Neural cell (in vitro differentiated cells): ENCODE measurements at regions not wholly inside any gene's neighbourhood (a gene's known extent, or its start where the extent isn't known, plus 50 kb on each side); places are given as distances from the start of the nearest gene placed in this dataset.

Experiments
- EP300 ChIP-seq: fragments of 450-650 bp; conservative IDR thresholded peaks from 2 replicates; pipeline ENCODE4 v1.6.1; 2014; ENCODE audit warnings: antibody characterized with exemption, mild to moderate bottlenecking, moderate library complexity; ENCODE audit not compliant: poor library complexity, severe bottlenecking
- EZH2 ChIP-seq: fragments of 200-600, 300-800 bp; shearing (Covaris generic), sonication (generic); IDR thresholded peaks from 2 replicates; pipeline ENCODE4 v1.6.1; 2014; ENCODE audit warnings: antibody characterized with exemption, low read length, borderline replicate concordance, mild to moderate bottlenecking; ENCODE audit not compliant: insufficient read depth, poor library complexity, severe bottlenecking
- MXI1 ChIP-seq: fragments of 450-650 bp; conservative IDR thresholded peaks from 2 replicates; pipeline ENCODE4 v1.6.1; 2014; ENCODE audit warnings: antibody characterized with exemption, mild to moderate bottlenecking; ENCODE audit not compliant: poor library complexity, severe bottlenecking
- POLR2AphosphoS5 ChIP-seq: IDR thresholded peaks from 2 replicates; pipeline ENCODE4 v1.6.1; 2012
- TAF1 ChIP-seq: IDR thresholded peaks from 2 replicates; pipeline ENCODE4 v1.6.1; 2012; ENCODE audit warnings: low read depth
- TF ChIP-seq, protein P1 (sequence below): fragments of 450-650 bp; IDR thresholded peaks from 2 replicates; pipeline ENCODE4 v1.5.1; 2014; ENCODE audit warnings: antibody characterized with exemption, mild to moderate bottlenecking, moderate library complexity; ENCODE audit not compliant: poor library complexity, severe bottlenecking
- TF ChIP-seq, protein P2 (sequence below): IDR thresholded peaks from 2 replicates; pipeline ENCODE4 v1.6.1; 2012; ENCODE audit warnings: borderline replicate concordance

- TF ChIP-seq TAF1 = no peak
- TF ChIP-seq POLR2AphosphoS5 = no peak
- TF ChIP-seq, protein P1, sequence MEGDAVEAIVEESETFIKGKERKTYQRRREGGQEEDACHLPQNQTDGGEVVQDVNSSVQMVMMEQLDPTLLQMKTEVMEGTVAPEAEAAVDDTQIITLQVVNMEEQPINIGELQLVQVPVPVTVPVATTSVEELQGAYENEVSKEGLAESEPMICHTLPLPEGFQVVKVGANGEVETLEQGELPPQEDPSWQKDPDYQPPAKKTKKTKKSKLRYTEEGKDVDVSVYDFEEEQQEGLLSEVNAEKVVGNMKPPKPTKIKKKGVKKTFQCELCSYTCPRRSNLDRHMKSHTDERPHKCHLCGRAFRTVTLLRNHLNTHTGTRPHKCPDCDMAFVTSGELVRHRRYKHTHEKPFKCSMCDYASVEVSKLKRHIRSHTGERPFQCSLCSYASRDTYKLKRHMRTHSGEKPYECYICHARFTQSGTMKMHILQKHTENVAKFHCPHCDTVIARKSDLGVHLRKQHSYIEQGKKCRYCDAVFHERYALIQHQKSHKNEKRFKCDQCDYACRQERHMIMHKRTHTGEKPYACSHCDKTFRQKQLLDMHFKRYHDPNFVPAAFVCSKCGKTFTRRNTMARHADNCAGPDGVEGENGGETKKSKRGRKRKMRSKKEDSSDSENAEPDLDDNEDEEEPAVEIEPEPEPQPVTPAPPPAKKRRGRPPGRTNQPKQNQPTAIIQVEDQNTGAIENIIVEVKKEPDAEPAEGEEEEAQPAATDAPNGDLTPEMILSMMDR = no peak
- TF ChIP-seq, protein P2, sequence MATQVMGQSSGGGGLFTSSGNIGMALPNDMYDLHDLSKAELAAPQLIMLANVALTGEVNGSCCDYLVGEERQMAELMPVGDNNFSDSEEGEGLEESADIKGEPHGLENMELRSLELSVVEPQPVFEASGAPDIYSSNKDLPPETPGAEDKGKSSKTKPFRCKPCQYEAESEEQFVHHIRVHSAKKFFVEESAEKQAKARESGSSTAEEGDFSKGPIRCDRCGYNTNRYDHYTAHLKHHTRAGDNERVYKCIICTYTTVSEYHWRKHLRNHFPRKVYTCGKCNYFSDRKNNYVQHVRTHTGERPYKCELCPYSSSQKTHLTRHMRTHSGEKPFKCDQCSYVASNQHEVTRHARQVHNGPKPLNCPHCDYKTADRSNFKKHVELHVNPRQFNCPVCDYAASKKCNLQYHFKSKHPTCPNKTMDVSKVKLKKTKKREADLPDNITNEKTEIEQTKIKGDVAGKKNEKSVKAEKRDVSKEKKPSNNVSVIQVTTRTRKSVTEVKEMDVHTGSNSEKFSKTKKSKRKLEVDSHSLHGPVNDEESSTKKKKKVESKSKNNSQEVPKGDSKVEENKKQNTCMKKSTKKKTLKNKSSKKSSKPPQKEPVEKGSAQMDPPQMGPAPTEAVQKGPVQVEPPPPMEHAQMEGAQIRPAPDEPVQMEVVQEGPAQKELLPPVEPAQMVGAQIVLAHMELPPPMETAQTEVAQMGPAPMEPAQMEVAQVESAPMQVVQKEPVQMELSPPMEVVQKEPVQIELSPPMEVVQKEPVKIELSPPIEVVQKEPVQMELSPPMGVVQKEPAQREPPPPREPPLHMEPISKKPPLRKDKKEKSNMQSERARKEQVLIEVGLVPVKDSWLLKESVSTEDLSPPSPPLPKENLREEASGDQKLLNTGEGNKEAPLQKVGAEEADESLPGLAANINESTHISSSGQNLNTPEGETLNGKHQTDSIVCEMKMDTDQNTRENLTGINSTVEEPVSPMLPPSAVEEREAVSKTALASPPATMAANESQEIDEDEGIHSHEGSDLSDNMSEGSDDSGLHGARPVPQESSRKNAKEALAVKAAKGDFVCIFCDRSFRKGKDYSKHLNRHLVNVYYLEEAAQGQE = no peak
- no peak for TF ChIP-seq MXI1
- no peak for TF ChIP-seq EZH2
- no peak for TF ChIP-seq EP300
These were observed 95.9 kb upstream of the FGF3 start for GRCh38 chr11:69915151-69915500.
